Muscle of back (tissue), 3 donors: ENCODE measurements at regions not wholly inside any gene's neighbourhood (a gene's known extent, or its start where the extent isn't known, plus 50 kb on each side); places are given as distances from the start of the nearest gene placed in this dataset.
A peak's percentile ranks its signal among the peaks of the same experiment; 100 is the strongest.
"Not testable (repeated sequence)": the region's sequence is repeated elsewhere in the genome, so short reads cannot be mapped to it uniquely, and the experiment has no call there.

Source experiments
- DNase-seq, 3 donors: peaks; one replicate each; pipeline versions ENCODE4 v3.0.0 to v3.0.0-alpha.2; 2013

GRCh38 chr21:35402061-35402460 is 353.0 kb upstream of the RUNX1 start:
- DNase-seq: no peak

- DNase-seq: peak in 1 of 3 donors; percentile 33
Observed at GRCh38 chr21:35401476-35401875, 352.4 kb upstream of the RUNX1 start.

GRCh38 chr21:35400233-35400939 is 351.3 kb upstream of the RUNX1 start:
- DNase-seq: peak; percentile 53 to 74 (median 59)

DNA sequence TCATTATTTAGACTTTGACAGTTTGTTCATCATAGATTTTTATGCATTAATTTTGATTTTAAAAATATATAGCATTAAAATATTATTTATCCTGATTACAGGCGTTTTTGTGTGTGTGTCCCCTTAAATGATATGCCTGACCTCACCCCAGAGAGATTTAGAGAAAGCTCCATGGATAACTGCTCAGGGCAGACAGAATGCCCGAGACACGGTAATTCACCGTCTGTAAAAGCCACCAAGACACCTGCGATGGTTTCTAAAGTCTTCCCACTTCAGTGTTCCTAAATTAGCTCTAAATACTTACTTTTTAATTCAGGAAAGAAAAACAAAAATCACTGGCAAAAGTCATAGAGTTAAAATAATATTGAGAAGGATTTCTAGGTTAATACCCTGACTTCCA is 350.6 kb upstream of the RUNX1 start:
- no peak for DNase-seq

DNA sequence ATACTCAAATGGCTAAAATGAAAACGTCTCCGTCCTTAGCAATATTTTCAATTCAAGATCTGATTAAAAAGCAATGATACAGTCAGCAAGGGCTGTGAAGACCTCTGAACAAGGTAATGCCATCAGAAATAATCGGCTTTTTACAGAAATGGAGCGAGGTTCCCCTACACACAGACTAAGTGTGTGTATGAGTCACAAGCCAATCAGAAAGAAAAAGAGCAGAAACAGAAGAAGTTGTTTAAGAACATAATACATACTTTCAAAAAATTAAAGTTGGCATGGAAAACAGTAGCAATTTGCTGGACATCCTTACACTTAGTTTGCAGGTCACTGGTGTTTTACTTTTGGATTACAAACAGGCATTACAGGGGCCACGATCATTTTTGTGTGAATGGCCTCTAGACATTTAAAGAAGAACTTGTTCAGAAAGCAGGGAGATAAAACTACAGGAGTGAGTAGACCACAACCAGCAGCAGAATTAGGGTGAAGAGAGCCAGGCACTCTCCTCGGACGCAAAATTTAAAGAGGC is 350.0 kb upstream of the RUNX1 start:
- peak in 1 of 3 donors; percentile 14 for DNase-seq

DNA sequence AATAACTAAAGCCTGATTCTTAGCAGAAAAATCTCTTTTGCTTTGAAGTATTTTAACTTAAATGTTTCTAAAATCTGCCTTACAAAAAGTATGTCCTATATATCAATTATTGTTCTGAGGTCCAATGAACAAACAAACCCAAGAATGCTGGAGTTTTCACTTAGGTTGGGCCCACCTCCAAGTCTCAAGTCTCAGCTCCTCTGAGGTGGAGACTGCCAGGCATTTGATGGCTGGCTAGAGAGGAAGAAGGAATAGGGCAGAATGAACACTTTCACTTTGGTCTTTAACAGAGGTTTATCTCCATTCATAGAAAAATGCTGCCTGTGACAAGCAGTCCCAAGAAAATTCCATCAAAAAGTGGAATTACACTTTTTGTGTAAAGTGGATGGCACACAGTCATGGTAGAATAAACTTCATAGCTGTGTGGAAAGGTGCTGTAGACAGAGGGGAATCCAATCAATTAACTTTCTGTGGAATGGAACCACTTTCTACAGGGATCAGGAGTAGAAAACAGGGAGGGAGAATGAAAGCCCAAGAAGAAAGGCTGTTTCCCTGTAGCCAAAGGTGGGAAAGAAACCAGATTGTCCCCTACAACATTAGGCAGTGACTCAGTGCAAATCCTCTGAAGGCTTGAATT is 349.4 kb upstream of the RUNX1 start:
- no peak for DNase-seq

DNA sequence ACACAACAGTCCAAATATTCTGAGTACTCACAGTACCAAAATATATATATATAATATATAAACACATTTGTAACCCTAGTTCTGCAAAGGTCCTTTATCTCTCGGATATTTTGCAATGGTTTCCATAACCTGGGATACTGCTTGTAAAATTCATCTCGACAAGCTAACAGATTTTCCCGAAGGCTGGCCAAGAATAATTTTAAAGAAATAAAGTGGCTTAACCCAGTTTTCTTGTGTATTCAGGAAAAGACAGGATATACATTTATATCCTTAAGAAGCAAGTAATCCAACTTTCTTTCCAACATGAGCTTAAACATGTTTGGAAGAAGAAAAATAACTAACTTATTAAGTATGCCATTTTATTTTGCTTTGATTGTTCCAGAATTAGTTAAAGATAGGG is 348.7 kb upstream of the RUNX1 start:
- DNase-seq: no peak

DNA sequence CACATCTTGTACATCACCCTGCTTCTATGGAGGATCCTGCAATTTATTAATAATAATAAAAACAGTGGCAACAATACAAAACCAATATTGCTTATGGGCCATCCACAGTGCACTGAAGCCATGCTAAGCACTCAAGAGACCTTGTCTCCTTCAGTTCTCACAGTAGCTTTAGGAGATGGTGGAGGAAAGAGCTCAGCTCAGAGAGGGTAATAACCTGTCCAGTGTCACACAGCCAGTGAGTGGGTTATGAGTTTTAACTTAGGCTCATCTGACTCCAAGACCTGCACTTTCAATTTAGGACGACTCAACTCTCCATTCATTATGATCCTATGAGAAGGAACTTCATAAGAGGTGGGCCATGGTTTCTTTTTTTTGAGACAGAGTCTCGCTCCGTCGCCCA is 347.6 kb upstream of the RUNX1 start:
- no peak for DNase-seq

DNA sequence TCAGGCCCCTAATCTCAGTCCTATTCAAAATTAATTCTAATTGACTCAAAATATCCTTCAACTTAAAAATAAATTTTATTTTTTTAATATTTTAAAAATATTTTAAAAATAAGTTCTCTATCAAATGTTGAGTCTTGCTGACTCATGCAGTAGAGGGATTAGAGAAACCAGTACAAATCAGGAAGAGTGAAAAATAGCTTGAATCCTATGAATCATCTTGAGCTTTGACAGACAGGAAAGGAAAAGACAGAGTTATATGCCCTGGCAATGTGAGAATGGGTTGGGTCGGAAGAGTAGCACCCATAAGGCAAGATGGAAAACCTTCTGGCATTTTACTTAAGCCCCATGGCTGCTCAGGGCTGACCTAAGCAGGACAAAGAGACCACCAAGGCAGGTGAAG is 346.6 kb upstream of the RUNX1 start:
- DNase-seq: no peak

DNA sequence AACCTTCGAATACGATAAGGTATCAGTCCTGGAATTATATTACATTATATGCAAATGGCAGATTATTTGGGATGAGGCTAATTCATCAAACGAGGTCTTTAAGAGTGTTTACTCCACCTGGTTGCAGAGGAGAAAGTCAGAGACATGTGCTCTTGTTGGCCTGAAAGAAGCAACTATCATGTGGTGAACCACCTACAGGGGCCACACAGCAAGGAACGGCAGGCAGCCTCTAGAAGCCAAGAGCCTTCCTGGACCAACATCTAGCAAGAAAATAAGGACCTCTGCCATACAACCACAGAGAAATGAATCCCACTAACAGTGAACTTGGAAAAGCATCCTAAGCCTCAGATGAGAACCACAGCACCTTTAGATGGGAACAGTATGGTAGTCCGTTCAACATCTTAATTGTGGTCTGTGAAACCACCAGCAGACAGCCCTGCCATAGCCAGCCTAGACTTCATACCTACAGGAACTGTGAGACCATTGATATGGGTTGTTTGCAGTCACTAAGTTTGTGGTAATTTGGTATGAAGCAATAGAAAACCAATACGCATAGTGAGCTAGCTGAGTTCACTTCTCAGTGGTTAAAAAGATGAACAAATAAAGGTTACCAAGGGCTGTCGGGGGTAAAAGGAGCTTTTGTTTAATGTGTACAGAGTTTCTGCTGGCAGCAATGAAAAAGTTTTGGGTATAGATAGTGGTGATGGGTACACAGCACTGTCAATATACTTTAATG is 345.7 kb upstream of the RUNX1 start:
- no peak for DNase-seq

DNA sequence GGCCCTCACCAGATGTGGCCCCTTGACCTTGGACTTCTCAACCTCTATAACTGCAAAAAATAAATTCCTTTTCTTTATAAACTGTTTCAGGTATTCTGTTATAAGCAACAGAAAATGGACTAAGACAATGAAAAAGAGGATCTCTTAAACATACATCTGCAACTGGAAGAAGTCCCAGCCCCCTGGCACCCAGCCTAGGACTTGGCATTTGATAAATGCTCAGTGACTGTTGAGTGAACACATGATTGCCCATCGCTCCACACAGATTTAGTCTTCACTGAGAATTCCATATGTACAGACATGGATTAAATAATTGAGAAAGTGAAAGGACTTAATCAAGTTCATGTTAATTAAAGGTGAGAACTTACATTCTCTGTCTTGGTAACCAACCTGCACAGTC is 344.9 kb upstream of the RUNX1 start:
- DNase-seq: no peak

- DNase-seq: peak; percentile 45 to 55 (median 46)
Observed at GRCh38 chr21:35390013-35390776, 341.1 kb upstream of the RUNX1 start.

DNA sequence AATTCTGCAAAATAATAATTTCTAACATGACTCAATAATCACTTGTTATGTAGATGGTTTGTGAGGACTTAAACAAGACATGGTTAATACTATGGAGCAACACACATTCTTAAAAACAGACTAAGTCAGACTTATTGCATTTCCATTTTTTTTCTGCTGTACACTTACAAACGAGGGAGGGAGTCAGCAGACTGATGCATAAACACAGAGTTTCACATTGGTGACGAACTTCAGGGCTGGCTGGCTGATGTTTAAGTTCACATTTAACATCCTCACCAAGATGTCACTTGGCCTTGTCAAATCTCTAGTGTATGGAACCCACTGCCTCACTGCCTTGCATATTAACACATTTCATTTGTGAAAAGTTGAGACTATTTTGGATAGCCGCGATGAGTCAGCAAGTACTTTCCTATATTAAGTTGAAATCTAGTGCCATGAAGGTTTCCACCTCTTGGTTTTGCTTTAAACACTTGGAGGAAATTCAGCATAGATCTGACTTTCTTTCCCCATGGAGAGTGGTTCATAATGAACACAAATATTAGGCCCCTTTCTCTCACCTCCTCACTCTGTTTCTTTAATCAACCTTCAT is 337.5 kb upstream of the RUNX1 start:
- no peak for DNase-seq

- DNase-seq: no peak
Observed at GRCh38 chr21:35384375-35384774, 335.3 kb upstream of the RUNX1 start.

GRCh38 chr21:35382696-35383095 is 333.6 kb upstream of the RUNX1 start:
- DNase-seq: no peak

DNA sequence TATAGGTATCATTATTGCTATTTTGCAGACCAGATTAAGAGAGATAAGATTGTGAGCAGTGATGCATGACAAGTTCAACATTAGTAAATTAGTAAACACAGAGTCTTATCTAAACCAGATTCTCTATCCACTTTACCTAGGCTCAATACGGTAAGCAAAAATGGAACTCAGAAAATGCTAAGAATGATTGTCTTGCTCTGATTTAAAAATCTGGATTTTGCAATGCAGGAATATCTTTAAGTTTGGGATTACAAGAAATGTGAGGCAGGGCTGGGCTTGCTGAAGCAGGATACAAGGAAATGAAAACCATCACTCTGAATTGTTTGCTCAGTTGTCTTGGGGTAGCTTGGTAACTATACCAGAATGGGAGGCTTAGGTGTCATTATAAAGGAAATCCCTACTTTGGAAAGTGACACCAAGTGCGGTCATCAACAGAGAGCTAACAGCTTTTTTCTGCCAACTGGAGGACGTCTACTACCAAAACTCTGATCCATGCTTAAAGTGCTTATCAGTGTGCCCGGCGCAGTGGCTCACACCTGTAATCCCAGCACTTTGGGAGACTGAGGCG is 332.7 kb upstream of the RUNX1 start:
- no peak for DNase-seq

GRCh38 chr21:35380304-35380703 is 331.2 kb upstream of the RUNX1 start:
- DNase-seq: not testable (repeated sequence)

DNA sequence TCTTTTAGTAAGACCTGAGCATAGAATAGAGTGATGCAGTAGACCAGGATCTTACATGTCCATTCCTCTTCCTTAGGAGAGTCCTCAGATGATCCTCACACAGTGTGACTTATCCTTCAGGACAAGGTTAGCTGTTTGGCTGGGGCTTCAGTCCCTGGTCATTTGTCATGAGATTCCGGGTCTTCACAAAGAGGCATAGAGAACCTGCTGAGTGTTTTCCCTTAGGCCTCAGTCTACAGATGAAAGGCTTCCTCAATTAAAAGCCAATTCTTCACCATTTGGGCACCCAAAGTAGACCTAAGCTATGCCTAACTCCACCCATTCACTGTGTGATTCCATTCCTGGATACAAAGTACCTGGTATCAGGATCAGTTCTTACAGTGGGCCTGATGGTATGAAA is 329.8 kb upstream of the RUNX1 start:
- DNase-seq: no peak

DNA sequence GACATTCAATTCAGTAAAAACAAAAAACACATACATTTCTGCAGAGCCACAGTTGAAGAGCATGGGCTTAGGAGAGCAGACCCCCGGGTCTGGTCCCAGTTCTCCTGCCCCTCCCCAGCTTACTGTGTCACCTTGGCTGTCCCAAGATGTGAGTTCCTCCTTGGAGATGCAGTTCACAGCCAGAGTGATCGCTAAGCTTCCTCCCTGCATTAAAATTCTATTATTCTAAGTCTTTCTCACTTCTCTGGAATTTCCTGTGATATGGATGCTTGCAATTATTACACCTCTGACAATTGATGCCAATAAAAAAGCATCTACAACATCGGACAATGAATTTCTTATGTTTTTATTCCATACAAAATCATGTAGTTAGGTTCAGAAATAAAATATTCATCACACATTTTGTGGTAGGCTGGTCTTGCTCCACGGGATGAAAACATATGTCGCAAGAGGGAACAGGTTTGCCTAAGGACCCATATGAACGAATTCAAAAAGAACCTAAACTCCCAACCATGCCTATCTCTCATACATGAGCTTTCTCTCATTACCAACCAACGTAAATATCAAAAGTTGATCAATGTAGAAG is 328.5 kb upstream of the RUNX1 start:
- DNase-seq: no peak

- no peak for DNase-seq
Observed at GRCh38 chr21:35376406-35377135, 327.5 kb upstream of the RUNX1 start.
